ENCODE measurements at regions not wholly inside any gene's neighbourhood (a gene's known extent, or its start where the extent isn't known, plus 50 kb on each side); places are given as distances from the start of the nearest gene placed in this dataset.
A peak's percentile ranks its signal among the peaks of the same experiment; 100 is the strongest.
"Not testable (repeated sequence)": the region's sequence is repeated elsewhere in the genome, so short reads cannot be mapped to it uniquely, and the experiment has no call there.

DNA sequence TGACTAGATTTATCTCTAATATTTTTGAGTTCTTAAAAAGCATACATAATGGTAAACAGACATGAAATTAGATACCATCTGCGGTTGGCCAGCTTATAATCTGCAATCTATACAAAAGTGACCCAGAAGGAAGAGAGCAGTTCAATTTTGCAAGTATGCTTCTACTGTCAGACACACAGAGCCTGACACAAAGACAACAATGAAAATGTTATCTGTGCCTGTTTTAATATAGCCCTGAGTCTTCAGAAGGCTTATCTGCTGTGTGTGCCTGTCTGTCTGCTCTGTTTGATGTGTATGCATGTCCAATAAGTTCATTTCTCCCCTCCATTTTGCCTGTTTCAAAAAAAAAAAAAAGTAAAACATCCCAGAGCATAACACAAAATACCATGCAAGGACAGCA is 73.3 kb upstream of the FHIP2A start:
- H3K9me3 Mint-ChIP-seq (ENCODE audit: unreplicated experiment), result no peaks in the 10 kb centered on the region
- no peak for DNase-seq (ENCODE audit: low spot score)
- no peak overlapping the region for H3K4me3 Mint-ChIP-seq (ENCODE audit: unreplicated experiment)
- H3K27ac Mint-ChIP-seq (ENCODE audit: unreplicated experiment), result peak overlapping the region; percentile 34
- TF ChIP-seq, protein P1, sequence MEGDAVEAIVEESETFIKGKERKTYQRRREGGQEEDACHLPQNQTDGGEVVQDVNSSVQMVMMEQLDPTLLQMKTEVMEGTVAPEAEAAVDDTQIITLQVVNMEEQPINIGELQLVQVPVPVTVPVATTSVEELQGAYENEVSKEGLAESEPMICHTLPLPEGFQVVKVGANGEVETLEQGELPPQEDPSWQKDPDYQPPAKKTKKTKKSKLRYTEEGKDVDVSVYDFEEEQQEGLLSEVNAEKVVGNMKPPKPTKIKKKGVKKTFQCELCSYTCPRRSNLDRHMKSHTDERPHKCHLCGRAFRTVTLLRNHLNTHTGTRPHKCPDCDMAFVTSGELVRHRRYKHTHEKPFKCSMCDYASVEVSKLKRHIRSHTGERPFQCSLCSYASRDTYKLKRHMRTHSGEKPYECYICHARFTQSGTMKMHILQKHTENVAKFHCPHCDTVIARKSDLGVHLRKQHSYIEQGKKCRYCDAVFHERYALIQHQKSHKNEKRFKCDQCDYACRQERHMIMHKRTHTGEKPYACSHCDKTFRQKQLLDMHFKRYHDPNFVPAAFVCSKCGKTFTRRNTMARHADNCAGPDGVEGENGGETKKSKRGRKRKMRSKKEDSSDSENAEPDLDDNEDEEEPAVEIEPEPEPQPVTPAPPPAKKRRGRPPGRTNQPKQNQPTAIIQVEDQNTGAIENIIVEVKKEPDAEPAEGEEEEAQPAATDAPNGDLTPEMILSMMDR (IDR thresholded peaks at IDR 0.05; ENCODE audit: unreplicated experiment), result no peak
- H3K4me1 Mint-ChIP-seq (ENCODE audit: unreplicated experiment), result peaks cover 21% of the 10 kb centered on the region
- H3K27me3 Mint-ChIP-seq (ENCODE audit: unreplicated experiment), result peaks cover 11% of the 10 kb centered on the region
- peaks cover 3% of the 10 kb centered on the region for H3K36me3 Mint-ChIP-seq (ENCODE audit: low read depth, unreplicated experiment)

GRCh38 chr10:114749014-114749413 is 72.6 kb upstream of the FHIP2A start:
- Mint-ChIP-seq H3K4me1 (ENCODE audit: unreplicated experiment) (peaks cover 21% of the 10 kb centered on the region), H3K27me3 (ENCODE audit: unreplicated experiment) (peaks cover 8% of the 10 kb centered on the region), H3K4me3 (ENCODE audit: unreplicated experiment) (peak overlapping the region; percentile 22), H3K36me3 (ENCODE audit: low read depth, unreplicated experiment) (peaks cover 3% of the 10 kb centered on the region), H3K27ac (ENCODE audit: unreplicated experiment) (peak overlapping the region; percentile 80), H3K9me3 (ENCODE audit: unreplicated experiment) (no peaks in the 10 kb centered on the region)
- no peak for DNase-seq (ENCODE audit: low spot score)
- TF ChIP-seq, protein P1 (IDR thresholded peaks at IDR 0.05; ENCODE audit: unreplicated experiment), result no peak

DNA sequence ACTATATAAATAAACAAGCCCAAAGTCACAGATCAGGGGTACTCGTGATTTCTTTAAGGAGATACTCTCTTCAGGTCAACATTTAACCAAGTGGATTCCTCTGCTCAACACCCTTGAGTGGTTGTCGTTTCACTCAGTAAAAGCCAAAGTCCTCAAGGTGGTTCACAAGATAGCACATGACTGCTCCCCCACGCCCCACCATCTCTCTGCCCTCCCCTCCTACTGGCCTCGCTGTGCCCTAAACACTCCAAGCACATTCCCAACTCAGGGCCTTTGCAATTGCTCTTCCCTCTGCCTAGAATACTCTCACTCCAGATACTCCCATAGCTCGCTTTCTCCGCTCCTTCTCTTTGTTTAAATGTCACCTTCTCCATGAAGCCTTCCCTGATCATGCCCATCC is 72.1 kb upstream of the FHIP2A start:
- Mint-ChIP-seq H3K4me1 (ENCODE audit: unreplicated experiment) (peaks cover 21% of the 10 kb centered on the region), H3K9me3 (ENCODE audit: unreplicated experiment) (no peaks in the 10 kb centered on the region), H3K27me3 (ENCODE audit: unreplicated experiment) (peaks cover 7% of the 10 kb centered on the region), H3K4me3 (ENCODE audit: unreplicated experiment) (peak overlapping the region; percentile 22), H3K27ac (ENCODE audit: unreplicated experiment) (peak overlapping the region; percentile 80), H3K36me3 (ENCODE audit: low read depth, unreplicated experiment) (peaks cover 3% of the 10 kb centered on the region)
- TF ChIP-seq, protein P1 (IDR thresholded peaks at IDR 0.05; ENCODE audit: unreplicated experiment), result no peak
- DNase-seq (ENCODE audit: low spot score), result no peak

GRCh38 chr10:114751856-114752255 is 69.7 kb upstream of the FHIP2A start:
- Mint-ChIP-seq H3K27ac (ENCODE audit: unreplicated experiment) (no peak overlapping the region), H3K36me3 (ENCODE audit: low read depth, unreplicated experiment) (peaks cover 3% of the 10 kb centered on the region), H3K4me1 (ENCODE audit: unreplicated experiment) (peaks cover 17% of the 10 kb centered on the region), H3K9me3 (ENCODE audit: unreplicated experiment) (no peaks in the 10 kb centered on the region), H3K27me3 (ENCODE audit: unreplicated experiment) (peaks cover 11% of the 10 kb centered on the region), H3K4me3 (ENCODE audit: unreplicated experiment) (no peak overlapping the region)
- DNase-seq (ENCODE audit: low spot score), result no peak
- TF ChIP-seq, protein P1 (IDR thresholded peaks at IDR 0.05; ENCODE audit: unreplicated experiment), result no peak

- not testable (repeated sequence) for H3K36me3 Mint-ChIP-seq (ENCODE audit: low read depth, unreplicated experiment); H3K4me3 Mint-ChIP-seq (ENCODE audit: unreplicated experiment); H3K27me3 Mint-ChIP-seq (ENCODE audit: unreplicated experiment); DNase-seq (ENCODE audit: low spot score); H3K27ac Mint-ChIP-seq (ENCODE audit: unreplicated experiment); H3K9me3 Mint-ChIP-seq (ENCODE audit: unreplicated experiment)
- peaks cover 17% of the 10 kb centered on the region for H3K4me1 Mint-ChIP-seq (ENCODE audit: unreplicated experiment)
Measured at GRCh38 chr10:114752570-114752969, 69.0 kb upstream of the FHIP2A start.

- TF ChIP-seq, protein P1 (IDR thresholded peaks at IDR 0.05; ENCODE audit: unreplicated experiment), result no peak
- Mint-ChIP-seq H3K4me3 (ENCODE audit: unreplicated experiment) (no peak overlapping the region), H3K36me3 (ENCODE audit: low read depth, unreplicated experiment) (peaks cover 3% of the 10 kb centered on the region), H3K27ac (ENCODE audit: unreplicated experiment) (no peak overlapping the region), H3K9me3 (ENCODE audit: unreplicated experiment) (no peaks in the 10 kb centered on the region), H3K4me1 (ENCODE audit: unreplicated experiment) (peaks cover 16% of the 10 kb centered on the region), H3K27me3 (ENCODE audit: unreplicated experiment) (peaks cover 9% of the 10 kb centered on the region)
- no peak for DNase-seq (ENCODE audit: low spot score)
Measured at GRCh38 chr10:114753126-114753525, 68.5 kb upstream of the FHIP2A start.
